Neural progenitor cell (in vitro differentiated cells): ENCODE measurements at regions not wholly inside any gene's neighbourhood (a gene's known extent, or its start where the extent isn't known, plus 50 kb on each side); places are given as distances from the start of the nearest gene placed in this dataset.

Source experiments
- EZH2phosphoT487 ChIP-seq: fragments of 200-600 bp; sonication (generic); IDR thresholded peaks from 2 replicates; pipeline ENCODE4 v1.6.1; 2017; ENCODE audit warnings: antibody characterized with exemption
- TF ChIP-seq, protein P1 (sequence below): fragments of 200-600 bp; sonication (generic); IDR thresholded peaks from 2 replicates; pipeline ENCODE4 v1.5.1; 2017; ENCODE audit warnings: antibody characterized with exemption, mild to moderate bottlenecking

DNA sequence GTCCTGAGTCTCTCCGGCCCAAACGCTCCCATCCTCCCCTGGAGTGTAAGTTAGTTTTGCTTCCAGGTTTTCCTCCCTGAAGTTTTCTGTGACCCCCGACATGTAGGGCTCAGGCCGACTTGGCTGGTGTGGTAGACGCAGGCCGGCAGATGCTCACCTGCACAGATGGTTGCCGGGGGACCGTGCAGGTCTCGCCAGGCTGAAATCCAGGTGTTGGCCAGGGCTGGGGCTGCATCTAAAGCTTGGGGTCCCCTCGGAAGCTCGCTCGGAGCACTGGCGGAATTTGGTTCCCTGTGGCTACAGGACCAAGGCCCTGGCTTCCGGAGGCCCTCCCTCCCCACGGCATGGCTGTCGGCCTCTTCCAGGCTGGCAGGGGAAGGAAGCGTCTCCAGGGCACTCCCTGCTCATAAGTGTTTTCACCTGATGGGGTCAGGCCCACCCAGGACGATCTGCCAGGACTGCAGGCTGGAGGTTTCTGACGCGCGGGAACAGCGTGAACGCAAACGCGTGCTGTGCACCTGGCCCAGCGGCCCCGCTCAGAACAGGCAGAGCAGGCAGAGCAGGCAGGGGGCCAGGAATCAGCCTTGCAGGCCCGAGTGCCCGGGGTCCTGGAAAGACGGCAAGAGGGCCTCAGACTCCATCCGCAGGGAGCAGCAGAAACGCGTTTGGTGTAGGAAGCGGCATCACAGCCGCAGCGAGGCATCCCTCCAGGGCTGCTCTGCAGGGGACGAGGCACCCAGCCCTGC is 258.2 kb downstream of the BRD1 start:
- no peak for TF ChIP-seq EZH2phosphoT487
- TF ChIP-seq, protein P1, sequence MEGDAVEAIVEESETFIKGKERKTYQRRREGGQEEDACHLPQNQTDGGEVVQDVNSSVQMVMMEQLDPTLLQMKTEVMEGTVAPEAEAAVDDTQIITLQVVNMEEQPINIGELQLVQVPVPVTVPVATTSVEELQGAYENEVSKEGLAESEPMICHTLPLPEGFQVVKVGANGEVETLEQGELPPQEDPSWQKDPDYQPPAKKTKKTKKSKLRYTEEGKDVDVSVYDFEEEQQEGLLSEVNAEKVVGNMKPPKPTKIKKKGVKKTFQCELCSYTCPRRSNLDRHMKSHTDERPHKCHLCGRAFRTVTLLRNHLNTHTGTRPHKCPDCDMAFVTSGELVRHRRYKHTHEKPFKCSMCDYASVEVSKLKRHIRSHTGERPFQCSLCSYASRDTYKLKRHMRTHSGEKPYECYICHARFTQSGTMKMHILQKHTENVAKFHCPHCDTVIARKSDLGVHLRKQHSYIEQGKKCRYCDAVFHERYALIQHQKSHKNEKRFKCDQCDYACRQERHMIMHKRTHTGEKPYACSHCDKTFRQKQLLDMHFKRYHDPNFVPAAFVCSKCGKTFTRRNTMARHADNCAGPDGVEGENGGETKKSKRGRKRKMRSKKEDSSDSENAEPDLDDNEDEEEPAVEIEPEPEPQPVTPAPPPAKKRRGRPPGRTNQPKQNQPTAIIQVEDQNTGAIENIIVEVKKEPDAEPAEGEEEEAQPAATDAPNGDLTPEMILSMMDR = no peak
